IPS DF 6.9 (cell line): ENCODE measurements at regions not wholly inside any gene's neighbourhood (a gene's known extent, or its start where the extent isn't known, plus 50 kb on each side); places are given as distances from the start of the nearest gene placed in this dataset.

Experiments
- DNase-seq: peaks from one replicate; pipeline ENCODE4 v3.0.0-alpha.2; 2013; ENCODE audit warnings: low read depth, low spot score
- H3K27ac ChIP-seq: one replicate; pipeline ENCODE4 v1.5.1; 2013; ENCODE audit warnings: low read length, control low read depth
- H3K27me3 ChIP-seq: 2 replicates; pipeline ENCODE4 v1.6.1; 2013; ENCODE audit warnings: mild to moderate bottlenecking, low read length; ENCODE audit not compliant: control insufficient read depth, insufficient read depth
- H3K36me3 ChIP-seq: 2 replicates; pipeline ENCODE4 v1.6.1; 2013; ENCODE audit warnings: low read length; ENCODE audit not compliant: control insufficient read depth, insufficient read depth
- H3K4me1 ChIP-seq: 2 replicates; pipeline ENCODE4 v1.6.1; 2013; ENCODE audit warnings: low read length; ENCODE audit not compliant: control insufficient read depth, insufficient read depth
- H3K4me3 ChIP-seq: 2 replicates; pipeline ENCODE4 v1.5.1; 2013; ENCODE audit warnings: mild to moderate bottlenecking, low read length
- H3K9me3 ChIP-seq: 2 replicates; pipeline ENCODE4 v1.6.1; 2013; ENCODE audit warnings: low read length, inconsistent platforms; ENCODE audit not compliant: control insufficient read depth, insufficient read depth
- WGBS: extraction: QIAGEN DNeasy Blood & Tissue Kit; methylation state at CpG from one replicate; pipeline ENCODE4 v1.1.7; 2013; ENCODE audit warnings: mixed read lengths, missing lambda C conversion rate; ENCODE audit not compliant: insufficient read length, insufficient coverage; 5-methylcytosine and 5-hydroxymethylcytosine counted together

GRCh38 chr21:27070861-27071670 lies 104.2 kb upstream of the ADAMTS5 start:
- no CpG with 5 or more reads among the region's 4 CpGs for WGBS
- Histone ChIP-seq H3K27ac (no peak overlapping the region), H3K4me1 (no peaks in the 10 kb centered on the region), H3K36me3 (no peaks in the 10 kb centered on the region), H3K9me3 (no peaks in the 10 kb centered on the region; the same call in 1 of the 2 replicates), H3K4me3 (no peak overlapping the region), H3K27me3 (no peaks in the 10 kb centered on the region)
- no peak for DNase-seq

DNA sequence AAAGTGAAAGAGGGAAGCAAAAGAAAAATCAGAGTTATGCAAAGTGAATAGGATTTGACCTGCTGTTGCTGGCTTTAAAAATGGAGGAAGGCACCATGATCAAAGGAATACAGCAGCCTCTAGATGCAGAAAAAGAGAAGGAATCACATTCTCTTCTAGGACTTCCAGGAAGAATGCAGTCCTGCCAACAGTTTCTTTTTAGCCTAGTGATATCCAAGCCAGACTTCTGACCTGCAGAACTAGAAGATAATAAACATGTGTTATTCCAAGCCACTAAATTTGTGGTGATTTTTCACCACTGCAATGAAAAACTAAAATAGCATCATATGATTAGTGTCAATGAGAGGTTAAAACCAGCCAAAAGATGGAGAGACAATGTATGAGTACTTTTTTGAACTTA lies 101.9 kb upstream of the ADAMTS5 start:
- no peaks in the 10 kb centered on the region for H3K4me1 ChIP-seq
- no peaks in the 10 kb centered on the region; the same call in 1 of the 2 replicates for H3K9me3 ChIP-seq
- H3K36me3 ChIP-seq = no peaks in the 10 kb centered on the region
- H3K27ac ChIP-seq = no peak overlapping the region
- H3K4me3 ChIP-seq = no peak overlapping the region
- no peak for DNase-seq
- no peaks in the 10 kb centered on the region for H3K27me3 ChIP-seq

DNA sequence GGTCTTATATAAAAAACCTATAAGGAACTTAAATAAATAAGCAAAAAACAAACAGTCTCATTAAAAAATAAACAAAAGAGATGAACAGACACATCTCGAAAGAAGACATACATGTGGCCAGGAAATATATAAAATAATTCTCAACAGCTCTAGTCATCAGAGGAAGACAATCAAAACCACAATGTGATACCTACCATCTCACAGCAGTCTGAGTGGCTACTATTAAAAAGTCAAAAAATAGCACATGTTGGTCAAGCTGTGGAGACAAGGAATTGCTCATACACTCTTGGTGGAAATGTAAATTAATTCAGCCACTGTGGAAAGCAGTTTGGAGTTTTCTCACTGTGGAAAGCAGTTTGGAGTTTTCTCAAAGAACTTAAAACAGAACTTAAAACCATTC lies 100.3 kb upstream of the ADAMTS5 start:
- DNase-seq = no peak
- Histone ChIP-seq H3K27me3 (no peaks in the 10 kb centered on the region), H3K36me3 (no peaks in the 10 kb centered on the region), H3K4me3 (no peak overlapping the region), H3K9me3 (no peaks in the 10 kb centered on the region; the same call in 1 of the 2 replicates), H3K27ac (no peak overlapping the region), H3K4me1 (no peaks in the 10 kb centered on the region)
- WGBS = no CpG with 5 or more reads among the region's 1 CpG

- Histone ChIP-seq H3K27ac (no peak overlapping the region), H3K27me3 (no peaks in the 10 kb centered on the region), H3K4me1 (no peaks in the 10 kb centered on the region), H3K9me3 (no peaks in the 10 kb centered on the region), H3K4me3 (no peak overlapping the region), H3K36me3 (no peaks in the 10 kb centered on the region)
- no peak for DNase-seq
- no CpG with 5 or more reads among the region's 1 CpG for WGBS
Observed at GRCh38 chr21:27062443-27062842, 95.6 kb upstream of the ADAMTS5 start.

DNA sequence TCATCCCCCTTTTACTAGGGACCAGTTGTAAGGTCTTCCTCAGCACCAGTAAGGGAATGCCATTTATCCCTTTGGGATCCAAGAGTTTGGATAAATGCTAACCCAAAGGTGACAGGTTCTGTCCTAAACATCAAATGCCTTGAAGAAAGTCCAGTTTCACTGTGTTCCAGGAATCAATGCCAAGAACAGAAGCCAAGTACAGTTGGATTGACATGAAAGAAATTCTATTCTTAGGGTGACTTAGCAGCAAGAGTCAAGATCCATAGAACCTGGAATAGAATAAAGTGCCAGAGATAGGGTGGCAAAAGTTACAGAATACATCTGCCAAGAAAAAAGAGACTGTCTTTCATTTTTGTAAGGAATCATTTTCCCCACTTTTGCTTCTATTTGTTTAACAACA lies 94.9 kb upstream of the ADAMTS5 start:
- Histone ChIP-seq H3K4me3 (no peak overlapping the region), H3K36me3 (no peaks in the 10 kb centered on the region), H3K27me3 (no peaks in the 10 kb centered on the region), H3K4me1 (no peaks in the 10 kb centered on the region), H3K9me3 (no peaks in the 10 kb centered on the region), H3K27ac (no peak overlapping the region)
- no peak for DNase-seq

DNA sequence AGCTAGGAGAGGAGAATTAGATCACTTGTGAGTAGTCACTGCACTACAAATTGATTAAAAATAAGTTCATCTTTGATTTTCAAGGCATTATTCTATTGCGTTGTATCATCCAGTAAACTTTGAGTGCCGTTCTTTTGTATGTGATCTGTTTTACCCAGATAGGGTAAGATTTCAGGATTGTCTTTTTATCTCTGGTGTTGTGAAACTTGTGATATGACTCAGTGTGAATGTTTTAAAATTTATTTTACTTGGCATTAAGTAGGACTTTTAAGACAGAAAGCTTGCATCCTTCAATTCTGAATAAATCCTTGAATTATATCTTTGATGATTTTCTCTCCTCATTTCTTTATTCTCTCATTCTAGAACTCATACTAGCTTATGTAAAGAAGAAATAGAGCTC lies 93.3 kb upstream of the ADAMTS5 start:
- no peaks in the 10 kb centered on the region for H3K9me3 ChIP-seq
- no peak for DNase-seq
- H3K27me3 ChIP-seq = no peaks in the 10 kb centered on the region
- H3K4me3 ChIP-seq = no peak overlapping the region
- H3K27ac ChIP-seq = no peak overlapping the region
- no CpG with 5 or more reads among the region's 2 CpGs for WGBS
- H3K4me1 ChIP-seq = no peaks in the 10 kb centered on the region
- no peaks in the 10 kb centered on the region for H3K36me3 ChIP-seq

DNA sequence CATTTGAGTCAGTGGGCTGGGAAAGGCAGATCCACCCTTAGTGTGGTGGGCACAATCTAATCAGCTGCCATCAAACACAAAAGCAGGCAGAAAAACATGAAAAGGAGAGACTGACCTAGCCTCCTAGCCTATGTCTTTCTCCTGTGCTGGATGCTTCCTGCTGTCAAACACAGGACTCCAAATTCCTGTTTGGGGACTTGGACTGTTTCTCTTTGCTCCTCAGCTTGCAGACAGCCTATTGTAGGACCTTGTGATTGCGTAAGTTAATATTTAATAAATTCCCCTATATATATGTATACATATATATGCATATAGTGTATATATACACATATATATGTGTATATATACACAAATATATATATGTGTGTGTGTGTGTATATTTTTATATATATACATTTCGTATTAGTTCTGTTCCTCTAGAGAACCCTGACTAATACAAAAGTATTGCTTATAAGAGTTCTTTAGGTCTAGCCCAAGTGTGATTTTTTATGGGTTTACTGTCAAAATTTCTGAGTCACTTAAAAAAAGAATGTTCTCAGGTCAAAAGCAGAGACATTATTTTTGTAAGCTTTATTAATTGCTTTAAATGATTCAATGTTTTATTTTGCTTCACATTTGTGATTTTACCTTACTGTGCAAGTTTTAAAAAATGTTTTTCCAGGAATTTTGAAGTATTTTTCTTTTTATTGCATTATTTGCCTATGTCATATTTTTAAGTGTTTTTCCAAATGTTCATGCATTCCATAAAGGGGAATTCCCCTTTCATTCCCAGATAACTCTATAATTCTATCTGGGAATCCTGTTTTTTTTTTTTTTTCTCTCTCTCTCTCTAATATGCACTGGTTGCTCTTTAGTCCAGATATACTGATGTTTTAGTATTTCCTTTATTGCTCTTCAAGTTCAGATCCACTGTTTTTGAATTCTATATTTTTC lies 92.1 kb upstream of the ADAMTS5 start:
- H3K36me3 ChIP-seq = no peaks in the 10 kb centered on the region

DNA sequence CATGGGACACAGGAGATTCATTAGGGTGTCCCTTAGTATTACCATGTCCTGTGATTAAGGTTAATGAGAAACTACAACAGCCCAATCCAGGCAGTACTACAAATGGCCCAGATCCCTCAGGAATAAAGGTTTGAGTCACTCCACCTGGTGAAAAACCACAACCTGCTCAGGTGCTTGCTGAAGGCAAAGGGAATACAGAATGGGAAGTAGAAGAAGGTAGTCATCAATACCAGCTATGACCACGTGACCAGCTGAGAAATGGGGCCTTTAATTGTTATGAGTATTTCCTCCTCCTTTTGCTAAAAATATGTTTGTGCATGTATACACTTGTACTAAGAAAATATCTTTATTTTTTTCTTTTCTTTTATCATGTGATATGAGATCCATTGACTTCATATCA lies 91.1 kb upstream of the ADAMTS5 start:
- no peak overlapping the region for H3K27ac ChIP-seq
- H3K9me3 ChIP-seq = no peaks in the 10 kb centered on the region
- H3K4me3 ChIP-seq = no peak overlapping the region
- DNase-seq = no peak
- H3K4me1 ChIP-seq = no peaks in the 10 kb centered on the region
- WGBS = no CpG with 5 or more reads among the region's 1 CpG
- H3K36me3 ChIP-seq = no peaks in the 10 kb centered on the region
- no peaks in the 10 kb centered on the region for H3K27me3 ChIP-seq

More for the DNA sequence above, 92.1 kb upstream of the ADAMTS5 start:
- Histone ChIP-seq H3K9me3 (no peaks in the 10 kb centered on the region), H3K4me1 (no peaks in the 10 kb centered on the region), H3K27me3 (no peaks in the 10 kb centered on the region), H3K4me3 (no peak overlapping the region), H3K27ac (no peak overlapping the region)
- no CpG with 5 or more reads among the region's 2 CpGs for WGBS
- DNase-seq = no peak

DNA sequence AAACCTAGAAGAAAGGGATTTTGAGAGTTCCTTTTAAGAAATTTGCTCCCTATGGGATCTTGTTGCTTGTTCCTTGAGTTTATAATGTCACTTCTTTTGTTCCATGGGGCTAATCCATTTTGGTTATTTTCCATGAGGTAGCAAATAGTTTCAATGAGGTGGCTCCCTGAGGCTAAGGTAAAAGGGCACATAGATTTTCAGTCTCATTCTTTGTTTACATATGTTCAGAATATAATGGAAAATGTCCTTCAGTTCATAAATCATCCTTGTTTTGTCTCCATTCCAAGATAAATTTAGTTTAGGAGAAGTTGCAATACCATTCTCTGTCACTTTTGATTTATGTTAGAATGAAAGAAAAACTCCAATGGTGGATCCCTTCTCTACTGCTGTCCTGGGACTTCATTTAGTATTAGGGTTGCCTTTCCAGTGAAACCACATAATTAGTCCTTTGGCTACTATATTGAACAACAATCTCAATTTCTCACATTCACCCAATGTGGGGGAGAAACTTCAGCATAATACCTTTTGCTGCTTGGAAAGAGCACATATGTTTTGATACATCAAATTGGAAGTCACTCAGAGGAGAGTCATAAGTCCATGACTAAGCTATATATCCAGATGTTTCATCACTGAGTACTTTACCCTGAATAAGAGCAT lies 80.9 kb upstream of the ADAMTS5 start:
- no peaks in the 10 kb centered on the region for H3K4me1 ChIP-seq
- no peaks in the 10 kb centered on the region for H3K27me3 ChIP-seq
- no peak for DNase-seq
- no peaks in the 10 kb centered on the region for H3K9me3 ChIP-seq
- H3K36me3 ChIP-seq = no peaks in the 10 kb centered on the region
- H3K4me3 ChIP-seq = no peak overlapping the region
- H3K27ac ChIP-seq = no peak overlapping the region

DNA sequence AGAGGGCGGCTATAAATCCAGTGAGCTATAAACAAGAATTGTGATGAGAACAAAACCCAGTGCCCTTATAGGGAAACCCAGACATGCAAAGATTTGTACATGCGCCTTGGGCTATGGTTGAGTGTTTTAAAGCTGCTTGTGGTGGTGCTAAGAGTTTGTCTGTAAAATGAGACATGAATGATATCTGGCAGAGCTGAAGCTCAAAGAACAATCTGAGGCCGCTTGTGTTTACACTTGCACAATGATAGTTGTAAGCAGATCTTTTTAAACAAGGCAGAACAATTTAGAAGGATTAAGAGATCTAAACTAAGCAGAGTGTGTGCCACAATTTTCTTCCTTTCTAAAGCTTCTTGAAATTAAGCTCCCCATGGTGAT lies 80.4 kb upstream of the ADAMTS5 start:
- WGBS = no CpG with 5 or more reads among the region's 3 CpGs
- H3K9me3 ChIP-seq = no peaks in the 10 kb centered on the region
- H3K27me3 ChIP-seq = no peaks in the 10 kb centered on the region
- H3K4me3 ChIP-seq = no peak overlapping the region
- no peak for DNase-seq
- H3K36me3 ChIP-seq = no peaks in the 10 kb centered on the region
- H3K4me1 ChIP-seq = no peaks in the 10 kb centered on the region
- no peak overlapping the region for H3K27ac ChIP-seq
